PC-9 (cell line): ENCODE measurements at regions not wholly inside any gene's neighbourhood (a gene's known extent, or its start where the extent isn't known, plus 50 kb on each side); places are given as distances from the start of the nearest gene placed in this dataset.

ENCODE experiments used
- CTCF ChIP-seq: fragments of 200-600 bp; sonication (generic); conservative IDR thresholded peaks from 2 replicates; pipeline ENCODE4 v1.6.1; 2017; ENCODE audit warnings: mixed run types, antibody characterized with exemption, mild to moderate bottlenecking, moderate library complexity
- EZH2 ChIP-seq: fragments of 200-600 bp; sonication (generic); IDR thresholded peaks from 2 replicates; pipeline ENCODE4 v1.8.0; 2017; ENCODE audit warnings: antibody characterized with exemption, low read depth

GRCh38 chr18:23351521-23351920 is 101.6 kb upstream of the RIOK3 start:
- TF ChIP-seq CTCF (no peak), EZH2 (no peak)
